ENCODE measurements at regions not wholly inside any gene's neighbourhood (a gene's known extent, or its start where the extent isn't known, plus 50 kb on each side); places are given as distances from the start of the nearest gene placed in this dataset.

DNA sequence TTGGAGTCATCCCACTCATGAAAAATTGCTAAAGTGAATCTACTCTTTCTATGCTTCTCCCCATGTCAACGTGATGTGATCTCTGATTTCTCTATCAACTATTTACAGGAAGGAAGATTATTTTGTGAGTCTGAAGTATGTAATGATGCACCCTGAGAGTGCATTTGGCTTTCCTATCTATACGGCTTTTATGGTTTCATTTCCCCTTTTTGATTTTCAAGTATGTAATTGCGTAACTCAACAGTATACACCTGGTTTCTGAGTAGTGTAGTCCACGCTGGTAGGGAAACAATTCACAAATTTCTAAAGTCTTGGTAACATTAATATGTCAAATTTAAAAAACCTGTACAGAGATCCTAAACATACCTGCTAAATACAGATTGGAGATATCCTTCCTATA, 194.7 kb upstream of the SEMA3A start:
- no peak for TF ChIP-seq TARDBP (IDR thresholded peaks at IDR 0.05)
- no peak for TF ChIP-seq FOXM1 (IDR thresholded peaks at IDR 0.05; ENCODE audit: borderline replicate concordance)
- TF ChIP-seq SUZ12 (IDR thresholded peaks at IDR 0.05), result no peak
- no peak for TF ChIP-seq NFRKB (IDR thresholded peaks at IDR 0.05)
- TF ChIP-seq ZNF384 (IDR thresholded peaks at IDR 0.05), result no peak

All from HEK293T (cell line).